ENCODE measurements at regions not wholly inside any gene's neighbourhood (a gene's known extent, or its start where the extent isn't known, plus 50 kb on each side); places are given as distances from the start of the nearest gene placed in this dataset.

DNA sequence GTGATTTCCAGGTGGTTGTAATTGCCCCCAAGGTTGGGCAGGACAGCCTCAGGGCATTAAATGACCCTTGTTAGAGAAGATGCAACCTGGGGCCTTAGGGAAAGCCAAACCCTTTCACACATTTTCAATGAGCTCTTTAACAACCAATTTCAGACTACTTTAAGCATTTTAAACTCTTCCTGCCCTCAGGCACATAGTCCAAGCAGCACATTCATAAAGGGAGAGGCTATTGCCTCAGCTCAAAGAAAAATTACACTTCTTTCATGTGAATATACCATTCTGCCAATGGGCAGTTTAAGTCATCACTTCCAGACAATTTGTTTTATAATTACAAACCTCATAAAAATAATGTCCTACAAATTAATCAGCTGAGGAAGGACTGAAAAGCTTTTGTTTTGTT, 544.5 kb downstream of the NPIPA7 start:
- no peaks in the 10 kb centered on the region for H3K4me1 ChIP-seq (ENCODE audit: control insufficient read depth in 2 of 2, insufficient read depth in 2 of 2, low read length in 2 of 2)
- H3K4me3 Mint-ChIP-seq, result no peak overlapping the region
- no peak overlapping the region for H3K4me3 ChIP-seq (ENCODE audit: low read length)
- intact Hi-C loops (cut with micrococcal nuclease), result no loop called here
- peaks cover 0 to 2% (median 0%) of the 10 kb centered on the region in 11 donors for H3K9me3 Mint-ChIP-seq
- DNase-seq (no peak), ATAC-seq (no peak)
- H3K27me3 Mint-ChIP-seq, result peaks cover 0 to 3% (median 2%) of the 10 kb centered on the region in 5 donors
- H3K27ac Mint-ChIP-seq, result no peak overlapping the region
- H3K27me3 ChIP-seq (ENCODE audit: control insufficient read depth in 2 of 2, insufficient read depth in 2 of 2, low read length in 2 of 2), result no peaks in the 10 kb centered on the region
- H3K4me1 Mint-ChIP-seq, result no peaks in the 10 kb centered on the region
- ChIA-PET CTCF (no interaction called here), POLR2A (no interaction called here)
- H3K36me3 ChIP-seq (ENCODE audit: control insufficient read depth in 2 of 3, insufficient read depth in 3 of 3, low read length in 3 of 3), result no peaks in the 10 kb centered on the region
- no peak overlapping the region for H3K27ac ChIP-seq (ENCODE audit: low read depth, low read length)
- no peaks in the 10 kb centered on the region for H3K9me3 ChIP-seq (ENCODE audit: control insufficient read depth in 2 of 3, low read length in 3 of 3)
- H3K36me3 Mint-ChIP-seq, result no peaks in the 10 kb centered on the region

DNA sequence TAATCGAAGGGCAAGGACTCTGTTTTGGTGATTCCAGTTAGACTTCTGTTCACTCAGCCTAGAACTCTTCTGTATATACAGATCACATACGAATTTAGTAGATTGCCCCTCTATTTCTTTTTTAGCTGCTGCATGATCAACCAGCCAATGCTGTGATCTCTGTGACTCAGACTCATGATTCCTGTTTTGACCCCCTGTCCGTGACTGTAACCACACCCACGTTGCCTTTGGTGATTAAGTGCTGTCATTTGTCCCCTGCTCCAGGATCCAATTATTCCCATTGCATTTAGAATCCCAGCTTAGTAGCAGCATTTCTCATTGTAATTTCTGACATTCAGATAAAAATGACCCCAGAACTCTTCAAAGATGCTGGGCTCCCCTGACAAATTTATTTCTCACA, 545.7 kb downstream of the NPIPA7 start:
- Histone ChIP-seq H3K27ac (ENCODE audit: low read depth, low read length) (no peak overlapping the region), H3K9me3 (ENCODE audit: control insufficient read depth in 2 of 3, low read length in 3 of 3) (no peaks in the 10 kb centered on the region), H3K36me3 (ENCODE audit: control insufficient read depth in 2 of 3, insufficient read depth in 3 of 3, low read length in 3 of 3) (no peaks in the 10 kb centered on the region), H3K4me1 (ENCODE audit: control insufficient read depth in 2 of 2, insufficient read depth in 2 of 2, low read length in 2 of 2) (no peaks in the 10 kb centered on the region), H3K4me3 (ENCODE audit: low read length) (no peak overlapping the region), H3K27me3 (ENCODE audit: control insufficient read depth in 2 of 2, insufficient read depth in 2 of 2, low read length in 2 of 2) (no peaks in the 10 kb centered on the region)
- Mint-ChIP-seq H3K4me1 (no peaks in the 10 kb centered on the region), H3K27me3 (no peaks in the 10 kb centered on the region), H3K9me3 (peaks cover 0 to 2% (median 0%) of the 10 kb centered on the region in 11 donors), H3K4me3 (no peak overlapping the region), H3K27ac (no peak overlapping the region), H3K36me3 (no peaks in the 10 kb centered on the region)
- ChIA-PET CTCF (no interaction called here), POLR2A (no interaction called here)
- no peak for DNase-seq
- intact Hi-C loops (cut with micrococcal nuclease), result no loop called here
- no peak for ATAC-seq

DNA sequence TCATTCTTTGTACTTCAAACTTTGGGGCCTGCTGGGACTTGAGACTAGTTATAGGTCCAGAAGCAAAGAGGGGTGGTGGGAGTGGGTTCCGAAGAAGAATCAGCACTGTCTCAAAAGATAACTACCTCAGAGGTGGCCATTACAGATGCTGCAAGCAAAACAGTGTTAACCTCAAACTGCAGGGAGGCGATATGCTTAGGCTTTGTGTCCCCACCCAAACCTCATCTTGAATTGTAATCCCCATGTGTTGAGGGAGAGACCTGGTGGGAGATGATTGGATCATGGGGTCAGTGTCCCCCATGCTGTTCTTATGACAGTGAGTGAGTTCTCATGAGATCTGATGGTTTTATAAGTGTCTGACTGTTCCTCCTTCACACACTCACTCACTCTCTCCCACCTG, 545.3 kb downstream of the XYLT1 start:
- Mint-ChIP-seq H3K4me3 (no peak overlapping the region), H3K4me1 (no peaks in the 10 kb centered on the region), H3K27me3 (no peaks in the 10 kb centered on the region), H3K36me3 (no peaks in the 10 kb centered on the region), H3K27ac (no peak overlapping the region), H3K9me3 (peaks cover 0 to 2% (median 0%) of the 10 kb centered on the region in 11 donors)
- intact Hi-C loops (cut with micrococcal nuclease), result no loop called here
- Histone ChIP-seq H3K36me3 (ENCODE audit: control insufficient read depth in 2 of 3, insufficient read depth in 3 of 3, low read length in 3 of 3) (no peaks in the 10 kb centered on the region), H3K27me3 (ENCODE audit: control insufficient read depth in 2 of 2, insufficient read depth in 2 of 2, low read length in 2 of 2) (no peaks in the 10 kb centered on the region), H3K4me3 (ENCODE audit: low read length) (no peak overlapping the region), H3K27ac (ENCODE audit: low read depth, low read length) (no peak overlapping the region), H3K9me3 (ENCODE audit: control insufficient read depth in 2 of 3, low read length in 3 of 3) (no peaks in the 10 kb centered on the region), H3K4me1 (ENCODE audit: control insufficient read depth in 2 of 2, insufficient read depth in 2 of 2, low read length in 2 of 2) (no peaks in the 10 kb centered on the region)
- CTCF ChIA-PET, result no interaction called here
- ATAC-seq (no peak), DNase-seq (no peak)
- POLR2A ChIA-PET, result no interaction called here

DNA sequence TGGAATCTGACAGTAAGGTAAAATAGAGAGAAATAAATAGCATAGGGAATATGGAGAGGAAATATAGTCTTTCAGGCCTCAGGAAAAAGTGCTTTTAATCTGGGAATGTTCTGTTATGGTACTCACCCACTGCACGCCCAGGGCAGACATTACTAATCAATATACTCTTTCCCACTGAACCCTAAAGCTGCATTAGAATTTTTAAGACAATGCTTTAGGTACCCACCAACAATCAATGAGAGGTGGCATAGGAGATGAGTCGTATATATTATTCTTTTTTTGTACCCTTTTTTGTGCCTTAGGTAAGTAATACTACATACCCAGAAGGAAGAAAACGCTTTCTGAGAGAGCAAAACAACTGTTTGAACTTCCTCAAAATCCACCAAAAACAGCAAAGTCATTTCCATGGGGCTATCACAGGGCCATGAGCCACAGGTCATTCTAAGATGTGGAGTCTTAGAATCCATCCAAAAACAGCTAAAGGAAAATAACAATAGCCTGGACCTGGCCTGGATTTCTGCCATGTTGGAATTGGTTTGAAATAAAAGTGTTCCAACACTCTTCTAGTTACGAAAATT, 542.1 kb downstream of the XYLT1 start:
- peak; percentile 36 for ATAC-seq
- DNase-seq, result no peak
- Histone ChIP-seq H3K27ac (ENCODE audit: low read depth, low read length) (no peak overlapping the region), H3K27me3 (ENCODE audit: control insufficient read depth in 2 of 2, insufficient read depth in 2 of 2, low read length in 2 of 2) (no peaks in the 10 kb centered on the region), H3K9me3 (ENCODE audit: control insufficient read depth in 2 of 3, low read length in 3 of 3) (no peaks in the 10 kb centered on the region), H3K4me3 (ENCODE audit: low read length) (no peak overlapping the region), H3K36me3 (ENCODE audit: control insufficient read depth in 2 of 3, insufficient read depth in 3 of 3, low read length in 3 of 3) (no peaks in the 10 kb centered on the region), H3K4me1 (ENCODE audit: control insufficient read depth in 2 of 2, insufficient read depth in 2 of 2, low read length in 2 of 2) (no peaks in the 10 kb centered on the region)
- CTCF ChIA-PET, result no interaction called here
- Mint-ChIP-seq H3K4me3 (no peak overlapping the region), H3K27ac (no peak overlapping the region), H3K27me3 (peaks cover 0 to 2% (median 0%) of the 10 kb centered on the region in 5 donors), H3K36me3 (no peaks in the 10 kb centered on the region), H3K4me1 (peaks cover 0 to 2% (median 0%) of the 10 kb centered on the region in 7 donors), H3K9me3 (peaks cover 0 to 2% (median 0%) of the 10 kb centered on the region in 11 donors)
- intact Hi-C loops (cut with micrococcal nuclease), result no loop called here
- POLR2A ChIA-PET, result no interaction called here

DNA sequence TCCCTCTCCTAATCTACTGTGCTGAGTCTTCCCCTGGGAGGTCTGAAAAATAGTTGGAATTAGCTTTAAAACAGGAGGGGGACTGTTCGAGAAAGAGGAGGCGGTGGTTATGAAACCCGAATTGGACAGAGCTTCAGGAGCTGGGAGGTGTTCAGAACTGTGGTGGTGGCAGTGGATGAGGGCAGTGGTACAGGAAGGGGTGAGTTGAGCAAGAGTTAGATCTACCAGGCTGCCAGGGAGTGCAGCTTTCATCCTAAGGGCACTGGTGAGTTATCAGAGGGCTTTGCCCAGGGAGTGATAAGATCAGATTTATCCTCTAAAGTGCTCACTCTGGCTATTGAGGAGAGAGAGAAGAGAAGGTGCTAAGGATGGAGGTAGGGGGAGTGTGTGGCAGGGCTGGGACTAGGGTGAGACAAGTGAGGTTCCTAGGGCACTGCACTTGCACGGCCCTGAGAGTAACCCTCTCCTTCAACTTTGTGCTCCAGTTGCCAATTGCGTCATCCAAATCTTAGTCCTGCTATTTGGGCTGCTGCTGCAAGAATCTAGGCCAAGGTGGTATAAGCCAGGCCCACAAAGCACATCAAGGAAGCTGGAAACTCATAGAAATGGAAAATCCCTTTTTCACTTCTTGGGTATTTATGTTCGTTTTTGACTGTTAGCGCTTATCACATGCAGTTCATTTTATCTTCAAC, 540.3 kb downstream of the XYLT1 start:
- DNase-seq (no peak), ATAC-seq (no peak)
- Histone ChIP-seq H3K36me3 (ENCODE audit: control insufficient read depth in 2 of 3, insufficient read depth in 3 of 3, low read length in 3 of 3) (no peaks in the 10 kb centered on the region), H3K4me3 (ENCODE audit: low read length) (no peak overlapping the region), H3K27me3 (ENCODE audit: control insufficient read depth in 2 of 2, insufficient read depth in 2 of 2, low read length in 2 of 2) (no peaks in the 10 kb centered on the region), H3K9me3 (ENCODE audit: control insufficient read depth in 2 of 3, low read length in 3 of 3) (no peaks in the 10 kb centered on the region), H3K4me1 (ENCODE audit: control insufficient read depth in 2 of 2, insufficient read depth in 2 of 2, low read length in 2 of 2) (no peaks in the 10 kb centered on the region), H3K27ac (ENCODE audit: low read depth, low read length) (no peak overlapping the region)
- Mint-ChIP-seq H3K36me3 (no peaks in the 10 kb centered on the region), H3K27ac (peak overlapping the region in 1 of 9 donors; percentile 70), H3K4me1 (peaks cover 0 to 2% (median 0%) of the 10 kb centered on the region in 7 donors), H3K27me3 (peaks cover 0 to 2% (median 0%) of the 10 kb centered on the region in 5 donors), H3K4me3 (no peak overlapping the region), H3K9me3 (peaks cover 0 to 2% (median 0%) of the 10 kb centered on the region in 11 donors)
- intact Hi-C loops (cut with micrococcal nuclease), result no loop called here
- ChIA-PET POLR2A (no interaction called here), CTCF (no interaction called here)

DNA sequence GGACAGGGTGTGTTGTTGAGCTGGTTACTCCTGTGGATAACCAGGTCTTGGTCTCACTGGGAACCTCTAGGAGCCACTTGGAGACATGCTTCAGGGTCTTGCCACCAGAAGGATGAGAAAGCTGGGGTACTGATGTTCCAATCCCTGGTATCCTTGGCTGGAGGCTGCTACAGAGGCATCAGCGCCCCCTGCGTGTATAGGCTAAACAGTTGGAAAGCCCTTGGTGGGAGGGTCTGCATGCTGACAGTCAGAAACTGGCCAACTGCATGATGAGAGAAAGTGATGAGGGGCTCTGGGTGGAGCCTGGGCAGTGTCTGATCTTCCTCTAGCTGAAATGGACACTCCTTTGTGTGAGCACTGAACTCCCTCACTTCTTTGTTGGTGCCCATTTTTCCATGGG, 536.9 kb downstream of the XYLT1 start:
- no peak overlapping the region for H3K27ac Mint-ChIP-seq
- ChIA-PET CTCF (interaction anchor here (0.5 kb wide), 1 partner anchor 13 kb away, joined by 4 read pairs; no protein-coding TSS in a partner anchor), POLR2A (no interaction called here)
- no peaks in the 10 kb centered on the region for H3K4me1 ChIP-seq (ENCODE audit: control insufficient read depth in 2 of 2, insufficient read depth in 2 of 2, low read length in 2 of 2)
- no peak overlapping the region for H3K4me3 Mint-ChIP-seq
- no peak for ATAC-seq
- H3K4me3 ChIP-seq (ENCODE audit: low read length), result no peak overlapping the region
- DNase-seq, result no peak
- no peaks in the 10 kb centered on the region for H3K9me3 Mint-ChIP-seq
- H3K36me3 ChIP-seq (ENCODE audit: control insufficient read depth in 2 of 3, insufficient read depth in 3 of 3, low read length in 3 of 3), result no peaks in the 10 kb centered on the region
- no peaks in the 10 kb centered on the region for H3K36me3 Mint-ChIP-seq
- intact Hi-C loops (cut with micrococcal nuclease), result no loop called here
- H3K9me3 ChIP-seq (ENCODE audit: control insufficient read depth in 2 of 3, low read length in 3 of 3), result no peaks in the 10 kb centered on the region
- peaks cover 0 to 2% (median 0%) of the 10 kb centered on the region in 7 donors for H3K4me1 Mint-ChIP-seq
- no peaks in the 10 kb centered on the region for H3K27me3 ChIP-seq (ENCODE audit: control insufficient read depth in 2 of 2, insufficient read depth in 2 of 2, low read length in 2 of 2)
- no peak overlapping the region for H3K27ac ChIP-seq (ENCODE audit: low read depth, low read length)
- H3K27me3 Mint-ChIP-seq, result peaks cover 0 to 6% (median 3%) of the 10 kb centered on the region in 5 donors

DNA sequence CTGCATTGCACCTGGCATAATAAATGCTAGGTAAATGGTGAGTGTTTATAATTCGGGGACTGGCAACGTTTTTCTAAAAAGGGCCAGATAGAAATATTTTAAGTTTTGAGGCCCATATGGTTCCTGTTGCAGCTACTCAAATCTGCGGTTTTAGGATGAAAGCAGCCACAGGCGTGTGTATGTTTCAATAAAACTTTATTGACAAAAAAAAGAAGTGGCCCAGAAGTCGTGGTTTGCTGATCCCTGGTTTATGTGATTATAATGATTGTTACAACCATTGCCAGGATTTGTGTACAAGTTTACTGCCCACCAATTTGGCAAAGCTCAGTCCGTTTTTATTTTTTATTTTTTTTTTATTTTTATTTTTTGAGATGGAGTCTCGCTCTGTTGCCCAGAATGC, 536.1 kb downstream of the XYLT1 start:
- ChIA-PET POLR2A (no interaction called here), CTCF (no interaction called here)
- Histone ChIP-seq H3K4me3 (ENCODE audit: low read length) (no peak overlapping the region), H3K4me1 (ENCODE audit: control insufficient read depth in 2 of 2, insufficient read depth in 2 of 2, low read length in 2 of 2) (no peaks in the 10 kb centered on the region), H3K27ac (ENCODE audit: low read depth, low read length) (no peak overlapping the region), H3K27me3 (ENCODE audit: control insufficient read depth in 2 of 2, insufficient read depth in 2 of 2, low read length in 2 of 2) (no peaks in the 10 kb centered on the region), H3K9me3 (ENCODE audit: control insufficient read depth in 2 of 3, low read length in 3 of 3) (no peaks in the 10 kb centered on the region), H3K36me3 (ENCODE audit: control insufficient read depth in 2 of 3, insufficient read depth in 3 of 3, low read length in 3 of 3) (no peaks in the 10 kb centered on the region)
- H3K4me1 Mint-ChIP-seq, result peaks cover 0 to 2% (median 0%) of the 10 kb centered on the region in 7 donors
- ATAC-seq (no peak), DNase-seq (no peak)
- H3K4me3 Mint-ChIP-seq, result no peak overlapping the region
- no peaks in the 10 kb centered on the region for H3K9me3 Mint-ChIP-seq
- intact Hi-C loops (cut with micrococcal nuclease), result no loop called here
- peaks cover 0 to 6% (median 4%) of the 10 kb centered on the region in 5 donors for H3K27me3 Mint-ChIP-seq
- no peaks in the 10 kb centered on the region for H3K36me3 Mint-ChIP-seq
- no peak overlapping the region for H3K27ac Mint-ChIP-seq
